GM12878 (cell line): ENCODE measurements at regions not wholly inside any gene's neighbourhood (a gene's known extent, or its start where the extent isn't known, plus 50 kb on each side); places are given as distances from the start of the nearest gene placed in this dataset.

Experiments used
- ATAC-seq: fragments of 200-7000 bp; cut with Tn5 transposase; 3 replicates; pipeline ENCODE4 v1.9.1; 2020; ENCODE audit warnings: mild to moderate bottlenecking, moderate library complexity
- BruUV-seq: library from RNA; stranded (reverse); fragments of 400-500 nt; replicated peaks from 2 replicates; lab custom pipeline; 2021; lab: Mats Ljungman, UMichigan
- CTCF ChIA-PET: fragments of 300-600 bp; sonication (Branson Sonifier 250); formaldehyde crosslinking; extraction: SDS; loops from one replicate; lab custom pipeline; 2021; ENCODE audit warnings: inconsistent platforms; lab: Yijun Ruan, JAX
- POLR2A ChIA-PET: fragments of 350-600 bp; formaldehyde crosslinking; extraction: SDS; loops from one replicate; lab custom pipeline; 2021; ENCODE audit warnings: inconsistent platforms; lab: Charles Lee
- RAD21 ChIA-PET: fragments of 300-600 bp; sonication (Branson Sonifier 250); formaldehyde crosslinking; loops from one replicate; lab custom pipeline; 2023; ENCODE audit warnings: antibody characterized with exemption; ENCODE audit not compliant: unreplicated experiment; lab: Charles Lee
- SMC1A ChIA-PET: fragments of 300-600 bp; sonication (Branson Sonifier 250); formaldehyde crosslinking; loops from one replicate; lab custom pipeline; 2023; ENCODE audit not compliant: unreplicated experiment, uncharacterized antibody; lab: Charles Lee
- DNase-seq: peaks from one replicate; pipeline ENCODE4 v3.0.0-alpha.2; 2011; ENCODE audit warnings: low read depth, low spot score
- FAIRE-seq: peaks from 3 replicates; lab custom pipeline; 2011; peaks lifted over from hg19 to GRCh38; lab: Jason Lieb, UNC
- H2AFZ ChIP-seq: 2 replicates; pipeline ENCODE4 v1.6.0; 2011; ENCODE audit warnings: low read depth, low read length, control low read depth; ENCODE audit not compliant: control insufficient read depth
- H3K27ac ChIP-seq: 2 replicates; pipeline ENCODE4 v1.5.1; 2011; ENCODE audit warnings: control low read depth; ENCODE audit not compliant: control insufficient read depth, insufficient read depth
- H3K27me3 ChIP-seq, 2 experiments: replicated peaks in 1 of 2; 2 replicates each; pipeline versions ENCODE4 v1.6.0 to v1.6.1; 2011; ENCODE audit warnings: low read length in 1 of 2; ENCODE audit not compliant: control insufficient read depth in 2 of 2, insufficient read depth in 2 of 2
- H3K36me3 ChIP-seq, 2 experiments: 2 replicates each; pipeline ENCODE4 v1.5.1; 2011; ENCODE audit warnings: low read length in 1 of 2; ENCODE audit not compliant: control insufficient read depth in 2 of 2, insufficient read depth in 2 of 2
- H3K4me1 ChIP-seq: 2 replicates; pipeline ENCODE4 v1.6.1; 2011; ENCODE audit warnings: mild to moderate bottlenecking, low read length, moderate library complexity, mixed read lengths; ENCODE audit not compliant: control insufficient read depth, insufficient read depth
- H3K4me2 ChIP-seq: 2 replicates; pipeline ENCODE4 v1.6.0; 2011; ENCODE audit warnings: control low read depth; ENCODE audit not compliant: control insufficient read depth, insufficient read depth
- H3K4me3 ChIP-seq: fragments of 200-600 bp; sonication (generic); 2 replicates; pipeline ENCODE4 v1.5.1; 2016
- H3K79me2 ChIP-seq: 2 replicates; pipeline ENCODE4 v1.6.0; 2011; ENCODE audit warnings: low read length; ENCODE audit not compliant: control insufficient read depth, insufficient read depth
- H3K9ac ChIP-seq: 2 replicates; pipeline ENCODE4 v1.8.0; 2011; ENCODE audit warnings: low read length, control low read depth, mixed read lengths; ENCODE audit not compliant: control insufficient read depth, insufficient read depth
- H3K9me3 ChIP-seq: replicated peaks from 3 replicates; pipeline ENCODE4 v1.5.1; 2011; ENCODE audit warnings: mild to moderate bottlenecking, low read length; ENCODE audit not compliant: control insufficient read depth, insufficient read depth
- H4K20me1 ChIP-seq: 2 replicates; pipeline ENCODE4 v1.6.0; 2011; ENCODE audit not compliant: control insufficient read depth, insufficient read depth
- BACH1 ChIP-seq: fragments of 450-650 bp; IDR thresholded peaks from 2 replicates; pipeline ENCODE4 v1.6.1; 2017; ENCODE audit warnings: mild to moderate bottlenecking, borderline replicate concordance
- BMI1 ChIP-seq: fragments of 450-650 bp; IDR thresholded peaks from 2 replicates; pipeline ENCODE4 v1.6.1; 2016; ENCODE audit warnings: mild to moderate bottlenecking, moderate library complexity, borderline replicate concordance
- CREB1 ChIP-seq: IDR thresholded peaks from 2 replicates; pipeline ENCODE4 v1.6.1; 2012; ENCODE audit warnings: low read depth, mild to moderate bottlenecking, inconsistent platforms
- CTCF ChIP-seq, 3 experiments: IDR thresholded peaks in 2 of 3; conservative IDR thresholded peaks in 1 of 3; 2 replicates each; pipeline ENCODE4 v1.5.1; 2011; ENCODE audit warnings: low read depth in 3 of 3, low read length in 3 of 3, mild to moderate bottlenecking in 3 of 3, control low read depth in 2 of 3, moderate library complexity in 2 of 3, inconsistent platforms in 1 of 3, mixed read lengths in 1 of 3; ENCODE audit not compliant: control insufficient read depth in 2 of 3, insufficient read depth in 1 of 3; ENCODE audit errors: extremely low read depth in 1 of 3
- ELK1 ChIP-seq: IDR thresholded peaks from 2 replicates; pipeline ENCODE4 v1.6.1; 2012; ENCODE audit warnings: low read depth, low read length, improper control_type of control experiment
- EP300 ChIP-seq, 2 experiments: fragments of 150-350 bp in 1 of 2; IDR thresholded peaks; 2 replicates each; pipeline ENCODE4 v1.6.1; 2011 to 2012; ENCODE audit warnings: low read depth in 2 of 2, low read length in 2 of 2, borderline replicate concordance in 1 of 2, improper control_type of control experiment in 1 of 2, inconsistent platforms in 1 of 2; ENCODE audit not compliant: control insufficient read depth in 1 of 2
- GATAD2B ChIP-seq: fragments of 450-650 bp; conservative IDR thresholded peaks from 2 replicates; pipeline ENCODE4 v1.6.1; 2017; ENCODE audit warnings: low read depth, mild to moderate bottlenecking, moderate library complexity
- IKZF2 ChIP-seq, 2 experiments: fragments of 450-650 bp; IDR thresholded peaks; 2 replicates each; pipeline ENCODE4 v1.6.1; 2017; ENCODE audit warnings: mild to moderate bottlenecking in 2 of 2, moderate library complexity in 2 of 2
- POLR2AphosphoS2 ChIP-seq: IDR thresholded peaks from 2 replicates; pipeline ENCODE4 v1.6.1; 2011; ENCODE audit warnings: low read depth, mild to moderate bottlenecking, low read length, improper control_type of control experiment, moderate library complexity
- SMC3 ChIP-seq: IDR thresholded peaks from 2 replicates; pipeline ENCODE4 v1.6.1; 2011; ENCODE audit warnings: low read length, improper control_type of control experiment, borderline replicate concordance
- SP1 ChIP-seq: IDR thresholded peaks from one replicate; pipeline ENCODE4 v1.6.1; 2011; ENCODE audit warnings: low read depth, low read length
- TCF7 ChIP-seq: IDR thresholded peaks from 2 replicates; pipeline ENCODE4 v1.6.1; 2014; ENCODE audit warnings: antibody characterized with exemption, borderline replicate concordance
- ZNF687 ChIP-seq: fragments of 450-650 bp; IDR thresholded peaks from 2 replicates; pipeline ENCODE4 v1.6.1; 2017; ENCODE audit warnings: mild to moderate bottlenecking, moderate library complexity
- WGBS: methylation state at CpG from one replicate; pipeline ENCODE4 v1.1.6; 2016; ENCODE audit warnings: low lambda C conversion rate; ENCODE audit not compliant: insufficient replicate concordance, insufficient coverage; ENCODE audit errors: missing lambda C conversion rate; 5-methylcytosine and 5-hydroxymethylcytosine counted together
- in situ Hi-C: fragments of 300-500 bp; cut with MboI; formaldehyde crosslinking; loops from 9 replicates; pipeline ENCODE4 v1.14.3; 2018; ENCODE audit warnings: mixed read lengths
- intact Hi-C: fragments of 100-400 bp; cut with micrococcal nuclease; formaldehyde crosslinking; loops from one replicate; pipeline ENCODE4 v1.14.2; 2022; ENCODE audit not compliant: unreplicated experiment

GRCh38 chr5:86885011-86885410 lies 267.3 kb downstream of the COX7C start:
- no peak overlapping the region for H3K4me3 ChIP-seq
- H3K36me3 ChIP-seq, result no peaks in the 10 kb centered on the region
- H4K20me1 ChIP-seq, result no peaks in the 10 kb centered on the region
- H3K4me2 ChIP-seq, result no peak overlapping the region
- ATAC-seq (no peak), FAIRE-seq (no peak), DNase-seq (no peak)
- intact Hi-C loops (loop anchor here (10.0 kb wide), 1 partner anchor 520 kb away; no protein-coding TSS in a partner anchor), in situ Hi-C loops (no loop called here)
- H3K9ac ChIP-seq, result no peak overlapping the region
- ChIA-PET POLR2A (no interaction called here), SMC1A (no interaction called here), RAD21 (no interaction called here), CTCF (no interaction called here)
- no peak overlapping the region for H3K27ac ChIP-seq
- no peak overlapping the region for H2AFZ ChIP-seq
- H3K9me3 ChIP-seq, result no peaks in the 10 kb centered on the region
- no peaks in the 10 kb centered on the region for H3K4me1 ChIP-seq
- BruUV-seq, result no TSS peak
- no peaks in the 10 kb centered on the region for H3K27me3 ChIP-seq
- TF ChIP-seq GATAD2B, result no peak
- no peak for TF ChIP-seq CREB1
- TF ChIP-seq CTCF (IDR thresholded peaks at IDR 0.05 in 2 of 3, conservative IDR thresholded peaks at IDR 0.05 in 1 of 3; ENCODE audit: control insufficient read depth in 2 of 3, extremely low read depth in 1 of 3, insufficient read depth in 1 of 3, low read depth in 3 of 3, low read length in 3 of 3), result no peak
- TF ChIP-seq TCF7, result no peak
- no peak for TF ChIP-seq BMI1
- TF ChIP-seq EP300 (IDR thresholded peaks at IDR 0.05; ENCODE audit: borderline replicate concordance in 1 of 2, control insufficient read depth in 1 of 2, low read depth in 2 of 2, low read length in 2 of 2), result no peak
- no peak for TF ChIP-seq POLR2AphosphoS2
- no peak for TF ChIP-seq ZNF687
- no peak for TF ChIP-seq SMC3
- no peak for TF ChIP-seq SP1
- no peak for TF ChIP-seq BACH1
- TF ChIP-seq ELK1, result no peak
- TF ChIP-seq IKZF2 (IDR thresholded peaks at IDR 0.05), result no peak
- H3K79me2 ChIP-seq, result no peaks in the 10 kb centered on the region
- 0% methylated on average over 2 of the region's 2 CpGs for WGBS
